OCI-LY7 (cell line): ENCODE measurements at regions not wholly inside any gene's neighbourhood (a gene's known extent, or its start where the extent isn't known, plus 50 kb on each side); places are given as distances from the start of the nearest gene placed in this dataset.

Experiments used
- BruUV-seq: library from RNA; stranded (reverse); fragments of 400-500 nt; replicated peaks from 2 replicates; lab custom pipeline; 2021; lab: Mats Ljungman, UMichigan
- CTCF ChIA-PET: fragments of 300-600 bp; sonication (Branson Sonifier 250); formaldehyde crosslinking; loops from one replicate; lab custom pipeline; 2022; ENCODE audit warnings: antibody characterized with exemption; ENCODE audit not compliant: unreplicated experiment; lab: Charles Lee
- POLR2A ChIA-PET: fragments of 300-600 bp; sonication (Branson Sonifier 250); formaldehyde crosslinking; loops from one replicate; lab custom pipeline; 2022; ENCODE audit warnings: antibody characterized with exemption; lab: Charles Lee
- DNase-seq: peaks from one replicate; pipeline ENCODE4 v3.0.0-alpha.2; 2015; ENCODE audit warnings: low spot score
- H2AFZ ChIP-seq: fragments of 200-600 bp; sonication (generic), shearing (Covaris generic); 2 replicates; pipeline ENCODE4 v1.6.1; 2014; ENCODE audit warnings: mild to moderate bottlenecking, antibody characterized with exemption, low read length, moderate library complexity
- H3K27ac ChIP-seq: fragments of 200-600 bp; sonication (generic); 2 replicates; pipeline ENCODE4 v1.5.1; 2014; ENCODE audit warnings: mixed run types, low read depth, mild to moderate bottlenecking, moderate library complexity, low read length, inconsistent platforms; ENCODE audit not compliant: poor library complexity, severe bottlenecking
- H3K36me3 ChIP-seq: fragments of 200-600 bp; sonication (generic); 2 replicates; pipeline ENCODE4 v1.6.1; 2014; ENCODE audit warnings: mild to moderate bottlenecking, antibody characterized with exemption, low read length, moderate library complexity, mixed read lengths; ENCODE audit not compliant: insufficient read depth
- H3K4me1 ChIP-seq: fragments of 200-600 bp; sonication (generic); 2 replicates; pipeline ENCODE4 v1.5.1; 2014; ENCODE audit warnings: mild to moderate bottlenecking, low read length; ENCODE audit not compliant: insufficient read depth, poor library complexity, severe bottlenecking
- H3K4me2 ChIP-seq: fragments of 200-600 bp; sonication (generic); 2 replicates; pipeline ENCODE4 v1.6.1; 2014; ENCODE audit warnings: mild to moderate bottlenecking, low read length
- H3K4me3 ChIP-seq: fragments of 200-600 bp; sonication (generic); 2 replicates; pipeline ENCODE4 v1.5.1; 2014; ENCODE audit warnings: mild to moderate bottlenecking, low read depth, low read length; ENCODE audit not compliant: poor library complexity, severe bottlenecking
- H3K79me2 ChIP-seq: fragments of 200-600 bp; sonication (generic); 2 replicates; pipeline ENCODE4 v1.6.1; 2016; ENCODE audit warnings: low read depth, mild to moderate bottlenecking, low read length, moderate library complexity, mixed read lengths; ENCODE audit not compliant: insufficient read depth
- H3K9me2 ChIP-seq: fragments of 200-600 bp; sonication (generic); 2 replicates; pipeline ENCODE4 v1.6.1; 2016; ENCODE audit warnings: mild to moderate bottlenecking, low read length, mixed read lengths; ENCODE audit not compliant: insufficient read depth
- H3K9me3 ChIP-seq: fragments of 200-600 bp; sonication (generic); 2 replicates; pipeline ENCODE4 v1.6.1; 2014; ENCODE audit warnings: mild to moderate bottlenecking, mixed run types, low read length, mixed read lengths
- H4K20me1 ChIP-seq: fragments of 200-600 bp; sonication (generic); 2 replicates; pipeline ENCODE4 v1.6.1; 2014; ENCODE audit warnings: mild to moderate bottlenecking, antibody characterized with exemption, low read length, moderate library complexity, mixed read lengths; ENCODE audit not compliant: insufficient read depth
- CTCF ChIP-seq: fragments of 200-600 bp; sonication (generic); conservative IDR thresholded peaks from 2 replicates; pipeline ENCODE4 v1.5.1; 2014; ENCODE audit warnings: mild to moderate bottlenecking, antibody characterized with exemption, low read length, moderate library complexity, mixed read lengths
- EZH2phosphoT487 ChIP-seq: fragments of 200-600 bp; sonication (generic); IDR thresholded peaks from 2 replicates; pipeline ENCODE4 v1.6.1; 2018; ENCODE audit warnings: low read depth, borderline replicate concordance, mild to moderate bottlenecking, mixed run types, antibody characterized with exemption, low read length, moderate library complexity, mixed read lengths
- intact Hi-C: fragments of 100-400 bp; cut with micrococcal nuclease; formaldehyde crosslinking; loops from one replicate; pipeline ENCODE4 v1.10.0; 2022; ENCODE audit not compliant: unreplicated experiment

GRCh38 chr7:41825927-41826480 is 123.1 kb upstream of the INHBA start:
- no peak overlapping the region for H2AFZ ChIP-seq
- H3K4me2 ChIP-seq, result no peak overlapping the region
- H3K9me2 ChIP-seq, result no peaks in the 10 kb centered on the region
- no TSS peak for BruUV-seq
- DNase-seq, result no peak
- H4K20me1 ChIP-seq, result no peaks in the 10 kb centered on the region
- no peak overlapping the region for H3K27ac ChIP-seq
- no peaks in the 10 kb centered on the region for H3K79me2 ChIP-seq
- H3K4me1 ChIP-seq, result no peaks in the 10 kb centered on the region
- no peaks in the 10 kb centered on the region for H3K36me3 ChIP-seq
- intact Hi-C loops, result no loop called here
- TF ChIP-seq EZH2phosphoT487 (no peak), CTCF (no peak)
- H3K9me3 ChIP-seq, result no peaks in the 10 kb centered on the region
- H3K4me3 ChIP-seq, result no peak overlapping the region
- ChIA-PET CTCF (no interaction called here), POLR2A (no interaction called here)

GRCh38 chr7:41824284-41824683 is 121.4 kb upstream of the INHBA start:
- no peak overlapping the region for H3K27ac ChIP-seq
- no TSS peak for BruUV-seq
- no peak for TF ChIP-seq EZH2phosphoT487
- TF ChIP-seq CTCF, result no peak
- no peaks in the 10 kb centered on the region for H3K4me1 ChIP-seq
- DNase-seq, result no peak
- POLR2A ChIA-PET, result no interaction called here
- no peak overlapping the region for H3K4me3 ChIP-seq
- no peaks in the 10 kb centered on the region for H3K9me3 ChIP-seq
- no peaks in the 10 kb centered on the region for H3K79me2 ChIP-seq
- CTCF ChIA-PET, result no interaction called here
- H3K9me2 ChIP-seq, result no peaks in the 10 kb centered on the region
- H3K4me2 ChIP-seq, result no peak overlapping the region
- intact Hi-C loops, result no loop called here
- H3K36me3 ChIP-seq, result no peaks in the 10 kb centered on the region
- no peak overlapping the region for H2AFZ ChIP-seq
- H4K20me1 ChIP-seq, result no peaks in the 10 kb centered on the region

- no peaks in the 10 kb centered on the region for H3K36me3 ChIP-seq
- TF ChIP-seq EZH2phosphoT487, result no peak
- no peak for TF ChIP-seq CTCF
- H2AFZ ChIP-seq, result no peak overlapping the region
- no peaks in the 10 kb centered on the region for H4K20me1 ChIP-seq
- H3K4me1 ChIP-seq, result no peaks in the 10 kb centered on the region
- DNase-seq, result no peak
- no peak overlapping the region for H3K4me2 ChIP-seq
- ChIA-PET POLR2A (no interaction called here), CTCF (no interaction called here)
- no TSS peak for BruUV-seq
- H3K27ac ChIP-seq, result no peak overlapping the region
- H3K9me3 ChIP-seq, result no peaks in the 10 kb centered on the region
- no peaks in the 10 kb centered on the region for H3K9me2 ChIP-seq
- intact Hi-C loops, result no loop called here
- no peak overlapping the region for H3K4me3 ChIP-seq
- H3K79me2 ChIP-seq, result no peaks in the 10 kb centered on the region
Observed at GRCh38 chr7:41822259-41822817, 119.4 kb upstream of the INHBA start.
